Caco-2 (cell line): ENCODE measurements at regions not wholly inside any gene's neighbourhood (a gene's known extent, or its start where the extent isn't known, plus 50 kb on each side); places are given as distances from the start of the nearest gene placed in this dataset.

ENCODE experiments used
- BruUV-seq: library from RNA; stranded (reverse); fragments of 400-500 nt; replicated peaks from 2 replicates; lab custom pipeline; 2021; lab: Mats Ljungman, UMichigan
- CTCF ChIA-PET: fragments of 300-600 bp; sonication (Branson Sonifier 250); formaldehyde crosslinking; loops from one replicate; lab custom pipeline; 2022; ENCODE audit warnings: antibody characterized with exemption; lab: Charles Lee
- POLR2A ChIA-PET: fragments of 300-600 bp; sonication (Branson Sonifier 250); formaldehyde crosslinking; loops from one replicate; lab custom pipeline; 2022; ENCODE audit warnings: antibody characterized with exemption; lab: Charles Lee
- DNase-seq, 2 experiments: peaks; one replicate each; pipeline versions ENCODE4 v3.0.0 to v3.0.0-alpha.2; 2020 to 2022
- H3K27me3 ChIP-seq: replicated peaks from 2 replicates; pipeline ENCODE4 v1.6.0; 2011; ENCODE audit warnings: low read length; ENCODE audit not compliant: control insufficient read depth, insufficient read depth
- H3K36me3 ChIP-seq: 2 replicates; pipeline ENCODE4 v1.5.1; 2011; ENCODE audit warnings: low read length; ENCODE audit not compliant: control insufficient read depth, insufficient read depth
- H3K4me1 ChIP-seq: fragments of 250-450 bp; sonication (Bioruptor Pico); 2 replicates; pipeline ENCODE4 v1.5.1; 2020; ENCODE audit warnings: mild to moderate bottlenecking
- H3K4me3 ChIP-seq: 2 replicates; pipeline ENCODE4 v1.5.1; 2011; ENCODE audit warnings: low read depth, mild to moderate bottlenecking, control low read depth, low read length
- H3K9me3 ChIP-seq: fragments of 250-450 bp; sonication (Bioruptor Pico); 2 replicates; pipeline ENCODE4 v1.5.1; 2020; ENCODE audit warnings: mild to moderate bottlenecking, moderate library complexity
- H3K27ac Mint-ChIP-seq: one replicate; pipeline ENCODE4 v1.8.0; 2022; ENCODE audit warnings: mixed read lengths; ENCODE audit not compliant: unreplicated experiment
- H3K27me3 Mint-ChIP-seq: one replicate; pipeline ENCODE4 v1.8.0; 2022; ENCODE audit warnings: mixed read lengths; ENCODE audit not compliant: insufficient read depth, unreplicated experiment
- H3K36me3 Mint-ChIP-seq: one replicate; pipeline ENCODE4 v1.8.0; 2022; ENCODE audit warnings: mild to moderate bottlenecking, mixed read lengths; ENCODE audit not compliant: insufficient read depth, unreplicated experiment
- H3K4me1 Mint-ChIP-seq: one replicate; pipeline ENCODE4 v1.8.0; 2022; ENCODE audit warnings: low read depth, mixed read lengths; ENCODE audit not compliant: unreplicated experiment
- H3K4me3 Mint-ChIP-seq: one replicate; pipeline ENCODE4 v1.8.0; 2022; ENCODE audit warnings: mild to moderate bottlenecking, moderate library complexity, mixed read lengths; ENCODE audit not compliant: unreplicated experiment
- H3K9me3 Mint-ChIP-seq: one replicate; pipeline ENCODE4 v1.8.0; 2022; ENCODE audit warnings: mixed read lengths; ENCODE audit not compliant: unreplicated experiment
- intact Hi-C: fragments of 100-400 bp; cut with micrococcal nuclease; formaldehyde crosslinking; loops from one replicate; pipeline ENCODE4 v1.10.0; 2022; ENCODE audit not compliant: unreplicated experiment
- TF ChIP-seq, protein P1 (sequence below), 2 experiments: fragments of 200-600 bp in 1 of 2; IDR thresholded peaks; 1 replicate in 1 of 2; 2 replicates in 1 of 2; pipeline versions ENCODE4 v1.5.1 to v1.8.0; 2011 to 2022; ENCODE audit warnings: antibody characterized with exemption in 1 of 2, control low read depth in 1 of 2, inconsistent platforms in 1 of 2, low read depth in 1 of 2, low read length in 1 of 2, mild to moderate bottlenecking in 1 of 2, moderate library complexity in 1 of 2; ENCODE audit not compliant: insufficient read depth in 1 of 2, severe bottlenecking in 1 of 2, unreplicated experiment in 1 of 2

DNA sequence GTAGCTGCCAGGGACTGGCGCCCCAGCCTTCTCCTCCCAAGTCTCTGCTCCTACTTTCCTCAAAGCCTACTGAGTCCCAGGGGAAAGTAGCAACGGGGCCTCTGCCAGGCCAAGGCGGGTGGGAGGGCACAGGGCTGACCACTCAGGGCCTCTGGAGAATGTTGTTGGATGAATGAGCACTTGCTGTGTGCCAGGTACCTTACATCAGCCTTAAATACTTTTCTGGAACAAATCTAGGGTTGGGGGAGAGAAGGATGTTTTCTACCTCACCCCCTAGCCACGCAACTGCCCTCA, 119.3 kb upstream of the ZBTB40 start:
- H3K4me3 ChIP-seq = no peak overlapping the region
- Mint-ChIP-seq H3K4me3 (no peak overlapping the region), H3K4me1 (peaks cover 6% of the 10 kb centered on the region), H3K36me3 (no peaks in the 10 kb centered on the region), H3K27me3 (peaks cover 7% of the 10 kb centered on the region), H3K27ac (no peak overlapping the region), H3K9me3 (peaks cover 10% of the 10 kb centered on the region)
- H3K9me3 ChIP-seq = no peaks in the 10 kb centered on the region
- DNase-seq = no peak
- H3K36me3 ChIP-seq = no peaks in the 10 kb centered on the region
- CTCF ChIA-PET = no interaction called here
- POLR2A ChIA-PET = no interaction called here
- no peaks in the 10 kb centered on the region for H3K27me3 ChIP-seq
- intact Hi-C loops = no loop called here
- BruUV-seq = no TSS peak
- TF ChIP-seq, protein P1, sequence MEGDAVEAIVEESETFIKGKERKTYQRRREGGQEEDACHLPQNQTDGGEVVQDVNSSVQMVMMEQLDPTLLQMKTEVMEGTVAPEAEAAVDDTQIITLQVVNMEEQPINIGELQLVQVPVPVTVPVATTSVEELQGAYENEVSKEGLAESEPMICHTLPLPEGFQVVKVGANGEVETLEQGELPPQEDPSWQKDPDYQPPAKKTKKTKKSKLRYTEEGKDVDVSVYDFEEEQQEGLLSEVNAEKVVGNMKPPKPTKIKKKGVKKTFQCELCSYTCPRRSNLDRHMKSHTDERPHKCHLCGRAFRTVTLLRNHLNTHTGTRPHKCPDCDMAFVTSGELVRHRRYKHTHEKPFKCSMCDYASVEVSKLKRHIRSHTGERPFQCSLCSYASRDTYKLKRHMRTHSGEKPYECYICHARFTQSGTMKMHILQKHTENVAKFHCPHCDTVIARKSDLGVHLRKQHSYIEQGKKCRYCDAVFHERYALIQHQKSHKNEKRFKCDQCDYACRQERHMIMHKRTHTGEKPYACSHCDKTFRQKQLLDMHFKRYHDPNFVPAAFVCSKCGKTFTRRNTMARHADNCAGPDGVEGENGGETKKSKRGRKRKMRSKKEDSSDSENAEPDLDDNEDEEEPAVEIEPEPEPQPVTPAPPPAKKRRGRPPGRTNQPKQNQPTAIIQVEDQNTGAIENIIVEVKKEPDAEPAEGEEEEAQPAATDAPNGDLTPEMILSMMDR (IDR thresholded peaks at IDR 0.05; ENCODE audit: insufficient read depth in 1 of 2, low read depth in 1 of 2, low read length in 1 of 2, severe bottlenecking in 1 of 2, unreplicated experiment in 1 of 2) = no peak
- H3K4me1 ChIP-seq = no peaks in the 10 kb centered on the region

DNA sequence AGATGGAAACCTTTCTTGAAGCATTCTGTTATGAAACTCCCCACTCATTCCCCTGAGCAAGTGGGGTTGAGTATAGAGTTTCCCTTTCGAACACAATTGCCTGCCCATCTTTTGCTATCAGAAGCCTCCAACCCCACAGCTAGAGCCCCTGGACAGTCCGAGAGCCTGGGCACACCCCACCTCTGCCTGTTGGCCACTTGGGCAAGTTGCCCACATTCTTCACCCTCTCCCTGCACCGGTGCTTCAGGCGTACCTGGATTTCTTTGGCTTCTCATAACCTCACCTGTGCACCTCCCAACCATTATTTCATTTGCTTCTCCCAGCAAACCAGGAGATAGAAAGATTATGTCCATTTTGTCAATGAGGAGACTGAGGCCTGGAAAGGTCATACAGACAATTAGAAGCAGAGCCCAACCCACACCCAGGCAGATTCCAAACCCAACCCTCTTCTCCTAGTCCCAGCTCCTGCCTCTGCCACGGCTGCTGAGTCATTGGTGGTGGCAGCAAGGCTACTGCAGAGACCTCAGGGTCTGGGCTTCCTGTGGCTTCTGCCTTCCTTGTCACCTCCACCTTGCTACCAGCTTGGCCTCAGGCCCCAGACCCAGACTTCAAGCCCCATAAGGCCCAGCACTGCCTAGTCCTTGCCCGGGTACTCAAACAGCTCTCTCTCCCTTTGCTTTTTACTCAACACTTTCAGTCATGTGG, 118.7 kb upstream of the ZBTB40 start:
- Mint-ChIP-seq H3K36me3 (no peaks in the 10 kb centered on the region), H3K4me3 (no peak overlapping the region), H3K27me3 (peaks cover 7% of the 10 kb centered on the region), H3K9me3 (peaks cover 10% of the 10 kb centered on the region), H3K27ac (no peak overlapping the region), H3K4me1 (peaks cover 6% of the 10 kb centered on the region)
- ChIA-PET POLR2A (no interaction called here), CTCF (no interaction called here)
- intact Hi-C loops = no loop called here
- H3K4me3 ChIP-seq = no peak overlapping the region
- no peak for DNase-seq
- no peaks in the 10 kb centered on the region for H3K4me1 ChIP-seq
- no peaks in the 10 kb centered on the region for H3K27me3 ChIP-seq
- no TSS peak for BruUV-seq
- no peaks in the 10 kb centered on the region for H3K36me3 ChIP-seq
- no peaks in the 10 kb centered on the region for H3K9me3 ChIP-seq
- TF ChIP-seq, protein P1 (IDR thresholded peaks at IDR 0.05; ENCODE audit: insufficient read depth in 1 of 2, low read depth in 1 of 2, low read length in 1 of 2, severe bottlenecking in 1 of 2, unreplicated experiment in 1 of 2) = no peak

DNA sequence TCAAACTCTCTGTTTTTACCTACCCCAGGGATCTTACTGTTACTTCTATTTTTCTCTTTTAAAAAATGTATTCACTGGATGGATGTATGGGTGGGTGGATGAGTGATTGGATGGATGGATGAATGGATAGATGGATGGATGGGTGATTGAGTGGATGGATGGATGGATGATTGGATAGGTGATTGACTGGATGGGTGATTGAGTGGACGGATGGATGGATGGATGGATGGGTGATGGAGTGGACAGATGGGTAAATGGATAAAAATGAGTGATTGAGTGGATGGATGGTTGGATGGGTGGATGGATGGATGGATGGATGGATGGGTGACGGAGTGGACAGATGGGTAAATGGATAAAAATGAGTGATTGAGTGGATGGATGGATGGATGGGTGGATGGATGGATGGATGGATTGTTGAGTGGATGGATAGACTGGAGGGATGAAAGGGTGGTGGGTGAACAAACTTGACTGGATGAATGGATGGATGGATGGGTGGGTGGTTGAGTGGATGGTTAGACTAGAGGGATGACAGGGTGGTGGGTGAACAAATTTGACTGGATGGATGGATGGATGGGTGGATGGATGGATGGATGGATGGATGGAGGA, 118.0 kb upstream of the ZBTB40 start:
- BruUV-seq = no TSS peak
- Mint-ChIP-seq H3K4me1 (peaks cover 6% of the 10 kb centered on the region), H3K27me3 (peaks cover 7% of the 10 kb centered on the region), H3K9me3 (peaks cover 10% of the 10 kb centered on the region), H3K36me3 (no peaks in the 10 kb centered on the region), H3K4me3 (no peak overlapping the region), H3K27ac (no peak overlapping the region)
- intact Hi-C loops = no loop called here
- TF ChIP-seq, protein P1 (IDR thresholded peaks at IDR 0.05; ENCODE audit: insufficient read depth in 1 of 2, low read depth in 1 of 2, low read length in 1 of 2, severe bottlenecking in 1 of 2, unreplicated experiment in 1 of 2) = no peak
- DNase-seq = no peak
- H3K4me3 ChIP-seq = no peak overlapping the region
- H3K4me1 ChIP-seq = no peaks in the 10 kb centered on the region
- H3K36me3 ChIP-seq = no peaks in the 10 kb centered on the region
- ChIA-PET CTCF (no interaction called here), POLR2A (no interaction called here)
- H3K9me3 ChIP-seq = no peaks in the 10 kb centered on the region
- no peaks in the 10 kb centered on the region for H3K27me3 ChIP-seq
